Kidney tubule cell (primary cell): ENCODE measurements at regions not wholly inside any gene's neighbourhood (a gene's known extent, or its start where the extent isn't known, plus 50 kb on each side); places are given as distances from the start of the nearest gene placed in this dataset.

ENCODE experiments used
- DNase-seq: peaks from one replicate; pipeline ENCODE4 v3.0.0-alpha.2; 2018; ENCODE audit warnings: low spot score

- peak; percentile 57 for DNase-seq
Measured at GRCh38 chr3:46113608-46114007, 86.3 kb upstream of the XCR1 start.

GRCh38 chr3:46112984-46113383 lies 85.7 kb upstream of the XCR1 start:
- peak; percentile 9 for DNase-seq

GRCh38 chr3:46112296-46112695 lies 85.0 kb upstream of the XCR1 start:
- DNase-seq: peak; percentile 67

GRCh38 chr3:46110701-46111493 lies 83.6 kb upstream of the XCR1 start:
- DNase-seq: peak; percentile 96

GRCh38 chr3:46107682-46108081 lies 80.4 kb upstream of the XCR1 start:
- no peak for DNase-seq

- DNase-seq: no peak
Measured at GRCh38 chr3:46105306-46105919, 78.1 kb upstream of the XCR1 start.

GRCh38 chr3:46104706-46105105 lies 77.4 kb upstream of the XCR1 start:
- no peak for DNase-seq

- DNase-seq: no peak
Measured at GRCh38 chr3:46102780-46103130, 75.5 kb upstream of the XCR1 start.

- DNase-seq: no peak
Measured at GRCh38 chr3:46102059-46102779, 74.9 kb upstream of the XCR1 start.

GRCh38 chr3:46100812-46101211 lies 73.5 kb upstream of the XCR1 start:
- no peak for DNase-seq

- DNase-seq: peak; percentile 51
Measured at GRCh38 chr3:46098319-46098761, 71.1 kb upstream of the XCR1 start.

GRCh38 chr3:46097691-46098241 lies 70.5 kb upstream of the XCR1 start:
- DNase-seq: no peak

GRCh38 chr3:46096781-46097180 lies 69.5 kb upstream of the XCR1 start:
- no peak for DNase-seq

GRCh38 chr3:46096336-46096735 lies 69.1 kb upstream of the XCR1 start:
- DNase-seq: no peak

GRCh38 chr3:46095307-46095706 lies 68.0 kb upstream of the XCR1 start:
- no peak for DNase-seq

- DNase-seq: no peak
Measured at GRCh38 chr3:46094506-46094905, 67.2 kb upstream of the XCR1 start.

GRCh38 chr3:46093966-46094365 lies 66.7 kb upstream of the XCR1 start:
- DNase-seq: no peak

GRCh38 chr3:46093327-46093942 lies 66.2 kb upstream of the XCR1 start:
- DNase-seq: no peak

- DNase-seq: no peak
Measured at GRCh38 chr3:46092702-46093080, 65.4 kb upstream of the XCR1 start.

GRCh38 chr3:46091741-46092701 lies 64.7 kb upstream of the XCR1 start:
- peak; percentile 64 for DNase-seq

- no peak for DNase-seq
Measured at GRCh38 chr3:46091046-46091445, 63.8 kb upstream of the XCR1 start.
